ENCODE measurements at regions not wholly inside any gene's neighbourhood (a gene's known extent, or its start where the extent isn't known, plus 50 kb on each side); places are given as distances from the start of the nearest gene placed in this dataset.
A peak's percentile ranks its signal among the peaks of the same experiment; 100 is the strongest.

DNA sequence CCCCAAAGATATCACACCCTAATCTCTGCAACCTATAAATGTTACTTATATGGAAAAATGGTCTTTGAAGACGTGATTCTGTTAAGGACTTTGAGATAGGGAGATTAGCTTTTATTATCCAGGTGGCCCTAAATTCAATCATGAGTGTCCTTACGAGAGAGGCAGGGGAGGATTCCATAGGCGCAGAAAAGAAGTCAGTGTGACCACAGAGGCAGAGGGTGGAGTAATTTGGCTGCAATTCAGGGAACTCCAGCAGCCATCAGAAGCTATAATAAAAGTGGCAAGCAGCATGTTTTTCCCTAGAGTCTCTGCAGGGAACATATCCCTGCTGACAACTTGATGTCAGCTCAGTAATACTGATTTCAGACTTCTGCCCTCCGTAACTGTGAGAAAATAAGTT lies 315.2 kb upstream of the ROBO2 start:
- peaks cover 38% of the 10 kb centered on the region for H3K9me3 Mint-ChIP-seq
- no peak overlapping the region for H3K27ac Mint-ChIP-seq
- no peaks in the 10 kb centered on the region for H3K36me3 Mint-ChIP-seq (ENCODE audit: low read depth)
- H3K4me1 Mint-ChIP-seq (ENCODE audit: low read depth): no peaks in the 10 kb centered on the region
- DNase-seq: no peak
- no peaks in the 10 kb centered on the region for H3K27me3 Mint-ChIP-seq (ENCODE audit: insufficient read depth)
- no peak overlapping the region for H3K4me3 Mint-ChIP-seq
- TF ChIP-seq, protein P1, sequence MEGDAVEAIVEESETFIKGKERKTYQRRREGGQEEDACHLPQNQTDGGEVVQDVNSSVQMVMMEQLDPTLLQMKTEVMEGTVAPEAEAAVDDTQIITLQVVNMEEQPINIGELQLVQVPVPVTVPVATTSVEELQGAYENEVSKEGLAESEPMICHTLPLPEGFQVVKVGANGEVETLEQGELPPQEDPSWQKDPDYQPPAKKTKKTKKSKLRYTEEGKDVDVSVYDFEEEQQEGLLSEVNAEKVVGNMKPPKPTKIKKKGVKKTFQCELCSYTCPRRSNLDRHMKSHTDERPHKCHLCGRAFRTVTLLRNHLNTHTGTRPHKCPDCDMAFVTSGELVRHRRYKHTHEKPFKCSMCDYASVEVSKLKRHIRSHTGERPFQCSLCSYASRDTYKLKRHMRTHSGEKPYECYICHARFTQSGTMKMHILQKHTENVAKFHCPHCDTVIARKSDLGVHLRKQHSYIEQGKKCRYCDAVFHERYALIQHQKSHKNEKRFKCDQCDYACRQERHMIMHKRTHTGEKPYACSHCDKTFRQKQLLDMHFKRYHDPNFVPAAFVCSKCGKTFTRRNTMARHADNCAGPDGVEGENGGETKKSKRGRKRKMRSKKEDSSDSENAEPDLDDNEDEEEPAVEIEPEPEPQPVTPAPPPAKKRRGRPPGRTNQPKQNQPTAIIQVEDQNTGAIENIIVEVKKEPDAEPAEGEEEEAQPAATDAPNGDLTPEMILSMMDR (IDR thresholded peaks at IDR 0.05): no peak

DNA sequence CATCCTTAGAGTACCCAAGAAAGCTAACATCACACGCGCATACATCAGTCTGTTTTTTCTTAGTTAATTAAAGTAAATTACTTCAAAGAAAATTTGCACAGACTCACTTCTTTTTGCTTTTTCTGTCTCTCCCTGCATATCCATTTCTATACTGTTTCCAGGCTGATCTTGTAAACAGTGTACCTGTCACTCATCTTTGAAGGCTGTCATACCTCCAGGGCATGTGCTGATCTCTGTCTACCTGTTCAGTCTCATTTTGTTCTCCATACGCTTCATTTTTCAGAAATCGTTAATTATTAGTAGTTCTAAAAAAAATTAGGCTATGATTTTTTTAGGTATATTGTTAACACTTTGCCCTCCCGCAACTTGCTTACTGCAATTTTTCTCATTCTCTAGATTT lies 313.9 kb upstream of the ROBO2 start:
- peaks cover 37% of the 10 kb centered on the region for H3K9me3 Mint-ChIP-seq
- H3K27me3 Mint-ChIP-seq (ENCODE audit: insufficient read depth): no peaks in the 10 kb centered on the region
- no peak overlapping the region for H3K27ac Mint-ChIP-seq
- no peaks in the 10 kb centered on the region for H3K4me1 Mint-ChIP-seq (ENCODE audit: low read depth)
- no peaks in the 10 kb centered on the region for H3K36me3 Mint-ChIP-seq (ENCODE audit: low read depth)
- no peak for DNase-seq
- TF ChIP-seq, protein P1 (IDR thresholded peaks at IDR 0.05): no peak
- no peak overlapping the region for H3K4me3 Mint-ChIP-seq

DNA sequence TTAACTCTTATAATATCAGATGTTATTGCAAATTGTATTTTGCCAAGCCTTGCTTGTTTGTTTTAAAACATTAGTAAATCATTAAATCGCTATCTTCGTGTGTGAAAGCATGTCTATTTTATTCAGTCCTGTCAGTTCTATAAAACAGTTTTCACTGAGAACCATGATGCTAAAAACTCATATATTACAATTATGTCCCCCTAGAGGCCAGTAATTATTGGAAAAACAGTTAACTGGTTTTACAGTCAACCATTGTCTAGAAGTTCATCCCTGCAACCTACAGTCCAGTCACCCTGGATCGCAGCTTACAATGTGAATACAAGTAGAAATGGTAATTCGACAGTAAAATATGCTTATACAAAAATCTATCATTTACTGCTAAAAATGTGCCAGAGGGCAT lies 311.5 kb upstream of the ROBO2 start:
- H3K27ac Mint-ChIP-seq: no peak overlapping the region
- H3K27me3 Mint-ChIP-seq (ENCODE audit: insufficient read depth): no peaks in the 10 kb centered on the region
- H3K4me1 Mint-ChIP-seq (ENCODE audit: low read depth): no peaks in the 10 kb centered on the region
- no peak overlapping the region for H3K4me3 Mint-ChIP-seq
- TF ChIP-seq, protein P1 (IDR thresholded peaks at IDR 0.05): peak; percentile 6; the same call in 1 of the 2 replicates
- H3K36me3 Mint-ChIP-seq (ENCODE audit: low read depth): no peaks in the 10 kb centered on the region; the same call in 1 of the 2 replicates
- no peak for DNase-seq
- H3K9me3 Mint-ChIP-seq: peaks cover 40% of the 10 kb centered on the region

DNA sequence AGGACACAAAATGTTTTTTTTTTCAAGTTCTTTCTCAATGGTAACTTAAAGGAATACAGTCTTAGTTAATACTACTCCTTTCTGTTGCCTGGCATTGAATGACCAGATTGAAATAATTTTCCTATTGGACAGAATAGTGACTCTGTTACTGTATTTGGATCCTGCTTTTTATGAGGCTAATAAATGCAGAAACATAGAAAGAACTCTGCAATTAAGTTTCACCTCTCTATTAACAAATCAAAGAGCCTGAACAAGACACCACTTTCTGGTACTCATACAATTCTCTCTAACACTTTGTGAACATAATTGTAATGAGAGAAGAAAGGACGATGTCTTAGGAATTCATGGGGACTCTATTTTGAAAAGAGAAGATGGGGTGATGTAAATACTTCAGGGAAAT lies 308.4 kb upstream of the ROBO2 start:
- no peak overlapping the region for H3K27ac Mint-ChIP-seq
- H3K36me3 Mint-ChIP-seq (ENCODE audit: low read depth): no peaks in the 10 kb centered on the region; the same call in 1 of the 2 replicates
- no peaks in the 10 kb centered on the region; the same call in 1 of the 2 replicates for H3K27me3 Mint-ChIP-seq (ENCODE audit: insufficient read depth)
- DNase-seq: no peak
- peaks cover 43% of the 10 kb centered on the region for H3K9me3 Mint-ChIP-seq
- TF ChIP-seq, protein P1 (IDR thresholded peaks at IDR 0.05): no peak
- no peak overlapping the region for H3K4me3 Mint-ChIP-seq
- no peaks in the 10 kb centered on the region for H3K4me1 Mint-ChIP-seq (ENCODE audit: low read depth)

DNA sequence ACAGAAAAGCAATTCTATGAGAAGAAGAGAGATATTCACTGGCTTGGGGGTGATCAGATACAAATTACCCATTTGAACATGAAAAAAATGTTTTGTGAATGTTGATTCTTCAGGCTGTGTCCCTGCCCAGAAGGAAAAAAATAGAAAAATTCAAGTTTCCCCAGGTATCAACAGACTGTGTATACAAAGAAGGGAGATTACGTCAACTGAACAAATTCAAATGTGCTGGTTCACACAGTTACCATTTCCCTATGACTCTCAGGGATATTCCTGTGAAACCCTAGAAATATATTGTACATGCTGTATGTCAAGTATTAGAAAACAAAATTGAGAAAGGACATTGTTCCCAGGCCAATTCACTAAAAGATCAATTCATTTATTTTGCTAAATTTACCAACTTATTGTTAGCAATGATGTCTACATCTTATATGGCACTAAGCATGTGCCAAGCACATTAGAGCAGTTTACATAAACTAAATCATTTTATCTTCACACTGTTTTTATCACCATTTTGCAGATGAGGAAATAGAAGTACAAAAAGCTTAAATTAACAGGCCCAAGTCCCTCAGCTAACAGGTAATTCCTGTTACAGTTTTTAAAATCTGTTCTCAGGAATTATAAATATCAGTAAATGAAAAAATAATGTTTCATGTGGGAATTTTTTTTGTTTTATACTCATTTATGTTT lies 306.7 kb upstream of the ROBO2 start:
- H3K27ac Mint-ChIP-seq: no peak overlapping the region
- H3K27me3 Mint-ChIP-seq (ENCODE audit: insufficient read depth): no peaks in the 10 kb centered on the region; the same call in 1 of the 2 replicates
- H3K9me3 Mint-ChIP-seq: peaks cover 38% of the 10 kb centered on the region
- no peaks in the 10 kb centered on the region for H3K4me1 Mint-ChIP-seq (ENCODE audit: low read depth)
- H3K36me3 Mint-ChIP-seq (ENCODE audit: low read depth): no peaks in the 10 kb centered on the region; the same call in 1 of the 2 replicates
- DNase-seq: no peak
- TF ChIP-seq, protein P1 (IDR thresholded peaks at IDR 0.05): no peak
- no peak overlapping the region for H3K4me3 Mint-ChIP-seq

Data from HFFc6 (cell line).